ENCODE measurements at regions not wholly inside any gene's neighbourhood (a gene's known extent, or its start where the extent isn't known, plus 50 kb on each side); places are given as distances from the start of the nearest gene placed in this dataset.

DNA sequence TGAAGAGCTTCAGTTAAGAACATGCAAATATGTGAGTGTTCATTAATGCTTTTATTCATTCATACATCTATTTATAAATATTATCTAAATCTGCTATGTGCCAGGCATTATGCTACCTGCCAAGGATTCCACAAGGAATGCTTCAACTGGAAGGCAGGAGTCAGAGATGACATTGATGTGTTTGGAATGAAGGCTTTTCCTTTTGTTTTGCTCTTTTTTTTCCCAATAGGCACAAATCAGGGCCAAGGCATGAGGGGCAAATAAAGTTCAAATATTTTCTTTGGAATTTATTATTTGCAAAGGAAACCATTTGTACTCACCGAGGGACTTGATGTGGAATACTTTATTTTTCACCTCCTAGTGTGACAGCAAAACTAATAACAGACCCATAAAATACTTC, 530.3 kb downstream of the ARL4A start:
- Histone ChIP-seq H3K36me3 (ENCODE audit: control insufficient read depth, insufficient read depth, low read length) (no peaks in the 10 kb centered on the region), H3K4me3 (ENCODE audit: low read depth, low read length) (no peak overlapping the region), H3K27me3 (ENCODE audit: control insufficient read depth, insufficient read depth, low read length) (no peaks in the 10 kb centered on the region)
- DNase-seq (ENCODE audit: low read depth), result no peak
- ChIA-PET POLR2A (no interaction called here), CTCF (no interaction called here)
- TF ChIP-seq, protein P1, sequence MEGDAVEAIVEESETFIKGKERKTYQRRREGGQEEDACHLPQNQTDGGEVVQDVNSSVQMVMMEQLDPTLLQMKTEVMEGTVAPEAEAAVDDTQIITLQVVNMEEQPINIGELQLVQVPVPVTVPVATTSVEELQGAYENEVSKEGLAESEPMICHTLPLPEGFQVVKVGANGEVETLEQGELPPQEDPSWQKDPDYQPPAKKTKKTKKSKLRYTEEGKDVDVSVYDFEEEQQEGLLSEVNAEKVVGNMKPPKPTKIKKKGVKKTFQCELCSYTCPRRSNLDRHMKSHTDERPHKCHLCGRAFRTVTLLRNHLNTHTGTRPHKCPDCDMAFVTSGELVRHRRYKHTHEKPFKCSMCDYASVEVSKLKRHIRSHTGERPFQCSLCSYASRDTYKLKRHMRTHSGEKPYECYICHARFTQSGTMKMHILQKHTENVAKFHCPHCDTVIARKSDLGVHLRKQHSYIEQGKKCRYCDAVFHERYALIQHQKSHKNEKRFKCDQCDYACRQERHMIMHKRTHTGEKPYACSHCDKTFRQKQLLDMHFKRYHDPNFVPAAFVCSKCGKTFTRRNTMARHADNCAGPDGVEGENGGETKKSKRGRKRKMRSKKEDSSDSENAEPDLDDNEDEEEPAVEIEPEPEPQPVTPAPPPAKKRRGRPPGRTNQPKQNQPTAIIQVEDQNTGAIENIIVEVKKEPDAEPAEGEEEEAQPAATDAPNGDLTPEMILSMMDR (IDR thresholded peaks at IDR 0.05; ENCODE audit: insufficient read depth, low read depth, low read length), result no peak

DNA sequence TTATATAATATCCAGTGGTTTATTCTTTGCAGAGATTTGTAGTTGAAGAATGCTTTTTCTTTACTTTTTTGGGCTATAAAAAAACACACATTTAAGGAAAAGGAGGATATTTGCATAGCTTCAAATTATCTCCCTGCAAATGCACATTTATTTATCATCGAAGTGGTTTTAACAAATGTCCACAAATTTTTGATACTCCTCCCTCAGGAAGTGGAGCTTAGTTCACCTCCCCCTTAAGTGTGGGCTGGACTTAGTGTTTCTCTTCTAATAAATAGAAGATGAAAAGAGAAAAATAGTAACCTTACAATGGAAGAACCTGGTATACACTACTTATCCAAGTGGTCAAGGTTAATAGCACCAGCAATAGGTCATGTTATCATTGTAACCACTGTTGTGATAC, 537.6 kb downstream of the ARL4A start:
- TF ChIP-seq, protein P1 (IDR thresholded peaks at IDR 0.05; ENCODE audit: insufficient read depth, low read depth, low read length), result no peak
- Histone ChIP-seq H3K36me3 (ENCODE audit: control insufficient read depth, insufficient read depth, low read length) (no peaks in the 10 kb centered on the region), H3K27me3 (ENCODE audit: control insufficient read depth, insufficient read depth, low read length) (no peaks in the 10 kb centered on the region), H3K4me3 (ENCODE audit: low read depth, low read length) (no peak overlapping the region)
- ChIA-PET POLR2A (no interaction called here), CTCF (no interaction called here)
- DNase-seq (ENCODE audit: low read depth), result no peak

DNA sequence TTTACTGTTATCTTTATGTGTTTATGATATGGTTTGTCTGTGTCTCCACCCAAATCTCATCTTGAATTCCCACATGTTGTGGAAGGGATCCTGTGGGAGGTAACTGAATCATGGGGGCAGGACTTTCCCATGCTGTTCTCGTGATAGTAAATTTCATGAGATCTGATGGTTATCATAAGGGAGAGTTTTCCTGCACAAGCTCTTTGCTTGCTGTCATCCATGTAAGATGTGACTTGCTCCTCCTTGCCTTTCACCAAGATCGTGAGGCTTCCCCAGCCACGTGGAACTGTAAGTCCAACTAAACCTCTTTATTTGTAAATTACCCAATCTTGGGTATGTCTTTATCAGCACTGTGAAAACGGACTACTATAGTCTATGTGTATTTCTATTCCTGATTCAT, 539.0 kb downstream of the ARL4A start:
- Histone ChIP-seq H3K4me3 (ENCODE audit: low read depth, low read length) (no peak overlapping the region), H3K36me3 (ENCODE audit: control insufficient read depth, insufficient read depth, low read length) (no peaks in the 10 kb centered on the region), H3K27me3 (ENCODE audit: control insufficient read depth, insufficient read depth, low read length) (no peaks in the 10 kb centered on the region)
- CTCF ChIA-PET, result interaction anchor here (0.7 to 1.1 kb wide), 2 partner anchors 12 to 541 kb away, joined by 3 read pairs; no protein-coding TSS in a partner anchor
- POLR2A ChIA-PET, result no interaction called here
- TF ChIP-seq, protein P1 (IDR thresholded peaks at IDR 0.05; ENCODE audit: insufficient read depth, low read depth, low read length), result no peak
- DNase-seq (ENCODE audit: low read depth), result no peak

DNA sequence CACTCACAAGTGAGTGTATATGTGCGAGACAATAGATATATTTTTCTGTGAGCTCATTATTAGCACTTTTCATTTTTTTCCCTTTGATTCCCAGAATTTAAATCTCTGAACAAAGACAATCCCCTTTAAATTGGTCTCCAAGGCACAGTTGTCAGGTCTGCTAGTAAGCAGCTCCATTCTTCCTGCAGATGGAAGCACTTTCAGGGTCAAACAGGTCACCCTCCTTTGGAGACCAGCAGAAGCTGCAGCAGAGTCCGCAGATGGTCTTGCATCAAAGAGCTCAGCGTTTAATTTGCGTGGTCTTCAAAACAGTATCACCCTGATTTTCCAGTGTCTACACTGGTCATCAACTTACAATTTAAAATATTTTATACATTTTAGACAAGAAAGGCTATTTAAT, 543.8 kb downstream of the ARL4A start:
- CTCF ChIA-PET, result no interaction called here
- TF ChIP-seq, protein P1 (IDR thresholded peaks at IDR 0.05; ENCODE audit: insufficient read depth, low read depth, low read length), result no peak
- POLR2A ChIA-PET, result no interaction called here
- Histone ChIP-seq H3K4me3 (ENCODE audit: low read depth, low read length) (no peak overlapping the region), H3K36me3 (ENCODE audit: control insufficient read depth, insufficient read depth, low read length) (no peaks in the 10 kb centered on the region), H3K27me3 (ENCODE audit: control insufficient read depth, insufficient read depth, low read length) (no peaks in the 10 kb centered on the region)
- DNase-seq (ENCODE audit: low read depth), result no peak

DNA sequence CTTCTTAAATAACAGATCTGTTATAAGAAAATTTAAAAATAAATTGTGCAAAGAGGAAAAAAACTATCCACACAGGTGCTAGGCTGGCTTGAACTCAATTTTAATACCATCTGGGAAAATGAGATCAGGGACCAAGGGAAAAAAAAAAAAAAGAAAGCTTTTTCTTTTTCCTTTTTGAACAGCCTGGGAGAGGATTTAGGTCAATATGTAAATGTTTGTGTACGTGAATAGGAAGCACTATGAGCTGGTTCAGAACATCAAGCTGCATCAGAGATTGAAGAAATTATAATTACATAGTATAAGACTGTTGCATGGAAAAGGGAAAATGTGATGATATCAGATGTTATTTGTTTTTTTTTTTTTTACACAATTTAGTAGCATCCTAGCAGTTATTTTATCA, 548.0 kb downstream of the ARL4A start:
- no peak for DNase-seq (ENCODE audit: low read depth)
- TF ChIP-seq, protein P1 (IDR thresholded peaks at IDR 0.05; ENCODE audit: insufficient read depth, low read depth, low read length), result no peak
- CTCF ChIA-PET, result no interaction called here
- H3K4me3 ChIP-seq (ENCODE audit: low read depth, low read length), result no peak overlapping the region
- no peaks in the 10 kb centered on the region for H3K36me3 ChIP-seq (ENCODE audit: control insufficient read depth, insufficient read depth, low read length)
- no peaks in the 10 kb centered on the region for H3K27me3 ChIP-seq (ENCODE audit: control insufficient read depth, insufficient read depth, low read length)
- POLR2A ChIA-PET, result no interaction called here

Data from BJ (cell line).